Immature natural killer cell (primary cell): ENCODE measurements at regions not wholly inside any gene's neighbourhood (a gene's known extent, or its start where the extent isn't known, plus 50 kb on each side); places are given as distances from the start of the nearest gene placed in this dataset.
"Not testable (repeated sequence)": the region's sequence is repeated elsewhere in the genome, so short reads cannot be mapped to it uniquely, and the experiment has no call there.

ENCODE experiments used
- DNase-seq, 3 donors: peaks; one replicate each; pipeline ENCODE4 v3.0.0; 2022; ENCODE audit warnings: mixed read lengths in 1 of 3
- H3K27ac Mint-ChIP-seq, 6 donors: one replicate each; pipeline ENCODE4 v1.8.0; 2020; ENCODE audit warnings: mixed read lengths in 6 of 6, mild to moderate bottlenecking in 5 of 6, inconsistent platforms in 4 of 6, moderate library complexity in 3 of 6
- H3K27me3 Mint-ChIP-seq, 3 donors: one replicate each; pipeline ENCODE4 v1.8.0; 2020 to 2021; ENCODE audit warnings: low read depth in 3 of 3, mild to moderate bottlenecking in 3 of 3, mixed read lengths in 3 of 3, moderate library complexity in 3 of 3, inconsistent platforms in 1 of 3
- H3K36me3 Mint-ChIP-seq, 3 donors: one replicate each; pipeline ENCODE4 v1.8.0; 2020; ENCODE audit warnings: mixed read lengths in 3 of 3, inconsistent platforms in 2 of 3, mild to moderate bottlenecking in 2 of 3
- H3K4me1 Mint-ChIP-seq, 2 donors: one replicate each; pipeline ENCODE4 v1.8.0; 2020; ENCODE audit warnings: inconsistent platforms in 2 of 2, mild to moderate bottlenecking in 2 of 2, mixed read lengths in 2 of 2, moderate library complexity in 1 of 2
- H3K4me3 Mint-ChIP-seq, 5 donors: one replicate each; pipeline ENCODE4 v1.8.0; 2020; ENCODE audit warnings: mild to moderate bottlenecking in 5 of 5, mixed read lengths in 5 of 5, inconsistent platforms in 3 of 5, moderate library complexity in 3 of 5
- H3K9me3 Mint-ChIP-seq, 6 donors: one replicate each; pipeline ENCODE4 v1.8.0; 2020; ENCODE audit warnings: mild to moderate bottlenecking in 6 of 6, mixed read lengths in 6 of 6, inconsistent platforms in 4 of 6, moderate library complexity in 3 of 6

GRCh38 chr7:125358551-125359167 lies 429.0 kb upstream of the POT1 start:
- H3K27ac Mint-ChIP-seq: no peak overlapping the region
- no peaks in the 10 kb centered on the region for H3K4me1 Mint-ChIP-seq
- peaks cover 0 to 2% (median 0%) of the 10 kb centered on the region in 3 donors for H3K27me3 Mint-ChIP-seq
- H3K4me3 Mint-ChIP-seq: no peak overlapping the region
- peaks cover 0 to 5% (median under 1%) of the 10 kb centered on the region in 6 donors for H3K9me3 Mint-ChIP-seq
- no peaks in the 10 kb centered on the region for H3K36me3 Mint-ChIP-seq
- no peak for DNase-seq

GRCh38 chr7:125357676-125358455 lies 428.2 kb upstream of the POT1 start:
- H3K4me1 Mint-ChIP-seq: no peaks in the 10 kb centered on the region
- no peak for DNase-seq
- no peak overlapping the region for H3K4me3 Mint-ChIP-seq
- no peak overlapping the region for H3K27ac Mint-ChIP-seq
- H3K27me3 Mint-ChIP-seq: peaks cover 0 to 2% (median 0%) of the 10 kb centered on the region in 3 donors
- H3K36me3 Mint-ChIP-seq: no peaks in the 10 kb centered on the region
- H3K9me3 Mint-ChIP-seq: peaks cover 0 to 5% (median 0%) of the 10 kb centered on the region in 6 donors

GRCh38 chr7:125355899-125356298 lies 426.3 kb upstream of the POT1 start:
- H3K9me3 Mint-ChIP-seq: peaks cover 0 to 5% (median 0%) of the 10 kb centered on the region in 6 donors
- no peak overlapping the region for H3K4me3 Mint-ChIP-seq
- H3K36me3 Mint-ChIP-seq: no peaks in the 10 kb centered on the region
- H3K27me3 Mint-ChIP-seq: peaks cover 0 to 2% (median 0%) of the 10 kb centered on the region in 3 donors
- H3K27ac Mint-ChIP-seq: no peak overlapping the region
- no peak for DNase-seq
- H3K4me1 Mint-ChIP-seq: no peaks in the 10 kb centered on the region

- H3K9me3 Mint-ChIP-seq: peaks cover 0 to 6% (median 0%) of the 10 kb centered on the region in 6 donors
- H3K4me1 Mint-ChIP-seq: no peaks in the 10 kb centered on the region
- H3K4me3 Mint-ChIP-seq: no peak overlapping the region
- H3K27ac Mint-ChIP-seq: no peak overlapping the region
- DNase-seq: no peak
- H3K36me3 Mint-ChIP-seq: no peaks in the 10 kb centered on the region
- no peaks in the 10 kb centered on the region for H3K27me3 Mint-ChIP-seq
These were observed 417.6 kb upstream of the POT1 start for GRCh38 chr7:125347269-125347668.

GRCh38 chr7:125338110-125338509 lies 408.5 kb upstream of the POT1 start:
- Mint-ChIP-seq H3K36me3 (no peaks in the 10 kb centered on the region), H3K4me1 (no peaks in the 10 kb centered on the region), H3K9me3 (peaks cover 0 to 12% (median 0%) of the 10 kb centered on the region in 6 donors)

GRCh38 chr7:125336326-125336725 lies 406.7 kb upstream of the POT1 start:
- Mint-ChIP-seq H3K4me3 (no peak overlapping the region), H3K27ac (no peak overlapping the region), H3K27me3 (no peaks in the 10 kb centered on the region), H3K4me1 (no peaks in the 10 kb centered on the region), H3K9me3 (peaks cover 0 to 12% (median 2%) of the 10 kb centered on the region in 6 donors), H3K36me3 (peaks cover 0 to 2% (median 0%) of the 10 kb centered on the region in 3 donors)
- no peak for DNase-seq

More at GRCh38 chr7:125338110-125338509, 408.5 kb upstream of the POT1 start:
- no peak overlapping the region for H3K27ac Mint-ChIP-seq
- H3K27me3 Mint-ChIP-seq: no peaks in the 10 kb centered on the region
- no peak for DNase-seq
- no peak overlapping the region for H3K4me3 Mint-ChIP-seq

GRCh38 chr7:125326666-125327255 lies 397.1 kb upstream of the POT1 start:
- H3K9me3 Mint-ChIP-seq: peaks cover 0 to 19% (median 2%) of the 10 kb centered on the region in 6 donors
- H3K4me1 Mint-ChIP-seq: no peaks in the 10 kb centered on the region
- no peak for DNase-seq
- peaks cover 0 to 3% (median 0%) of the 10 kb centered on the region in 3 donors for H3K36me3 Mint-ChIP-seq
- no peak overlapping the region for H3K27ac Mint-ChIP-seq
- no peak overlapping the region for H3K4me3 Mint-ChIP-seq
- no peaks in the 10 kb centered on the region for H3K27me3 Mint-ChIP-seq

- Mint-ChIP-seq H3K4me3 (no peak overlapping the region), H3K4me1 (no peaks in the 10 kb centered on the region), H3K27ac (no peak overlapping the region), H3K27me3 (no peaks in the 10 kb centered on the region), H3K36me3 (no peaks in the 10 kb centered on the region), H3K9me3 (peaks cover 0 to 6% (median under 1%) of the 10 kb centered on the region in 6 donors)
- DNase-seq: peak in 1 of 3 donors; percentile 10
These were observed 386.8 kb upstream of the POT1 start for GRCh38 chr7:125316466-125316865.

- H3K27me3 Mint-ChIP-seq: peaks cover 0 to 2% (median 0%) of the 10 kb centered on the region in 3 donors
- H3K27ac Mint-ChIP-seq: no peak overlapping the region
- H3K36me3 Mint-ChIP-seq: no peaks in the 10 kb centered on the region
- peaks cover 0 to 16% (median 4%) of the 10 kb centered on the region in 6 donors for H3K9me3 Mint-ChIP-seq
- H3K4me3 Mint-ChIP-seq: no peak overlapping the region
- peaks cover 5 to 15% of the 10 kb centered on the region in 2 donors for H3K4me1 Mint-ChIP-seq
- DNase-seq: no peak
These were observed 369.6 kb upstream of the POT1 start for GRCh38 chr7:125299003-125299765.

- Mint-ChIP-seq H3K36me3 (no peaks in the 10 kb centered on the region), H3K4me1 (peaks cover 9 to 17% of the 10 kb centered on the region in 2 donors), H3K27ac (no peak overlapping the region), H3K4me3 (no peak overlapping the region), H3K9me3 (peaks cover 2 to 8% (median 4%) of the 10 kb centered on the region in 6 donors), H3K27me3 (peaks cover 0 to 1% (median 0%) of the 10 kb centered on the region in 3 donors)
- DNase-seq: no peak
These were observed 350.3 kb upstream of the POT1 start for GRCh38 chr7:125279961-125280360.

- Mint-ChIP-seq H3K4me3 (no peak overlapping the region), H3K27me3 (peaks cover 0 to 1% (median 0%) of the 10 kb centered on the region in 3 donors), H3K27ac (no peak overlapping the region), H3K36me3 (no peaks in the 10 kb centered on the region), H3K4me1 (peaks cover 0 to under 1% of the 10 kb centered on the region in 2 donors), H3K9me3 (peaks cover 4 to 15% (median 11%) of the 10 kb centered on the region in 6 donors)
- no peak for DNase-seq
These were observed 348.7 kb upstream of the POT1 start for GRCh38 chr7:125278318-125278717.

- peaks cover 2 to 16% (median 8%) of the 10 kb centered on the region in 6 donors for H3K9me3 Mint-ChIP-seq
- H3K4me3 Mint-ChIP-seq, H3K36me3 Mint-ChIP-seq, H3K27ac Mint-ChIP-seq, H3K27me3 Mint-ChIP-seq, H3K4me1 Mint-ChIP-seq, DNase-seq: not testable (repeated sequence)
These were observed 345.1 kb upstream of the POT1 start for GRCh38 chr7:125274742-125275141.

- not testable (repeated sequence) for H3K27me3 Mint-ChIP-seq
- H3K9me3 Mint-ChIP-seq: peaks cover 2 to 12% (median 4%) of the 10 kb centered on the region in 6 donors
These were observed 334.7 kb upstream of the POT1 start for GRCh38 chr7:125264174-125264856.

More at GRCh38 chr7:125264174-125264856, 334.7 kb upstream of the POT1 start:
- not testable (repeated sequence) for H3K27ac Mint-ChIP-seq, H3K4me1 Mint-ChIP-seq, DNase-seq, H3K36me3 Mint-ChIP-seq, H3K4me3 Mint-ChIP-seq
